Neural progenitor cell (in vitro differentiated cells): ENCODE measurements at regions not wholly inside any gene's neighbourhood (a gene's known extent, or its start where the extent isn't known, plus 50 kb on each side); places are given as distances from the start of the nearest gene placed in this dataset.

Source experiments
- DNase-seq: peaks from one replicate; pipeline ENCODE4 v3.0.0-alpha.2; 2016; ENCODE audit warnings: low spot score
- H2AFZ ChIP-seq: fragments of 200-600 bp; sonication (generic); replicated peaks from 2 replicates; pipeline ENCODE4 v1.6.1; 2016; ENCODE audit warnings: antibody characterized with exemption
- H3F3A ChIP-seq: fragments of 200-600 bp; sonication (generic); 2 replicates; pipeline ENCODE4 v1.6.1; 2016; ENCODE audit warnings: antibody characterized with exemption, low read depth
- H3K27ac ChIP-seq: fragments of 200-600 bp; sonication (generic); 2 replicates; pipeline ENCODE4 v1.5.1; 2016; ENCODE audit warnings: mild to moderate bottlenecking
- H3K27me3 ChIP-seq: fragments of 200-600 bp; sonication (generic); 2 replicates; pipeline ENCODE4 v1.6.1; 2016; ENCODE audit warnings: mild to moderate bottlenecking, moderate library complexity
- H3K36me3 ChIP-seq: fragments of 200-600 bp; sonication (generic); 2 replicates; pipeline ENCODE4 v1.5.1; 2016
- H3K4me1 ChIP-seq: fragments of 200-600 bp; sonication (generic); 2 replicates; pipeline ENCODE4 v1.6.1; 2016; ENCODE audit warnings: mixed run types
- H3K4me2 ChIP-seq: fragments of 200-600 bp; sonication (generic); 2 replicates; pipeline ENCODE4 v1.6.1; 2016
- H3K4me3 ChIP-seq: fragments of 200-600 bp; sonication (generic); 2 replicates; pipeline ENCODE4 v1.5.1; 2016
- H3K79me2 ChIP-seq: fragments of 200-600 bp; sonication (generic); 2 replicates; pipeline ENCODE4 v1.6.1; 2016; ENCODE audit warnings: low read depth
- H3K9ac ChIP-seq: fragments of 200-600 bp; sonication (generic); 2 replicates; pipeline ENCODE4 v1.6.1; 2016
- H3K9me3 ChIP-seq: fragments of 200-600 bp; sonication (generic); 2 replicates; pipeline ENCODE4 v1.5.1; 2016; ENCODE audit warnings: low read depth
- H4K20me1 ChIP-seq: fragments of 200-600 bp; sonication (generic); 2 replicates; pipeline ENCODE4 v1.6.1; 2016; ENCODE audit warnings: low read depth
- H3K27ac Mint-ChIP-seq: 3 replicates; pipeline ENCODE4 v1.8.0; 2021; ENCODE audit warnings: mixed read lengths
- H3K27me3 Mint-ChIP-seq: 2 replicates; pipeline ENCODE4 v1.8.0; 2022; ENCODE audit warnings: low read depth, mild to moderate bottlenecking, inconsistent platforms, moderate library complexity, mixed read lengths; ENCODE audit not compliant: insufficient read depth
- H3K36me3 Mint-ChIP-seq: 3 replicates; pipeline ENCODE4 v1.8.0; 2021; ENCODE audit warnings: mixed read lengths
- H3K4me1 Mint-ChIP-seq: 3 replicates; pipeline ENCODE4 v1.8.0; 2021; ENCODE audit warnings: mixed read lengths
- H3K4me3 Mint-ChIP-seq: 3 replicates; pipeline ENCODE4 v1.8.0; 2021; ENCODE audit warnings: mild to moderate bottlenecking, moderate library complexity, mixed read lengths
- H3K9me3 Mint-ChIP-seq: 3 replicates; pipeline ENCODE4 v1.8.0; 2020; ENCODE audit warnings: mixed read lengths
- CTCF ChIP-seq: fragments of 200-600 bp; sonication (generic); IDR thresholded peaks from 2 replicates; pipeline ENCODE4 v1.5.1; 2017; ENCODE audit warnings: antibody characterized with exemption, mild to moderate bottlenecking
- EZH2 ChIP-seq: fragments of 200-600 bp; sonication (generic); IDR thresholded peaks from 2 replicates; pipeline ENCODE4 v1.6.1; 2017; ENCODE audit warnings: antibody characterized with exemption, mild to moderate bottlenecking, moderate library complexity
- EZH2phosphoT487 ChIP-seq: fragments of 200-600 bp; sonication (generic); IDR thresholded peaks from 2 replicates; pipeline ENCODE4 v1.6.1; 2017; ENCODE audit warnings: antibody characterized with exemption

- no peak for DNase-seq
- Histone ChIP-seq H3K9ac (no peak overlapping the region), H4K20me1 (no peaks in the 10 kb centered on the region), H3K27ac (no peak overlapping the region), H3K4me1 (no peaks in the 10 kb centered on the region), H3K4me3 (no peak overlapping the region), H3K36me3 (no peaks in the 10 kb centered on the region), H3K4me2 (no peak overlapping the region), H2AFZ (no peak overlapping the region), H3K27me3 (no peaks in the 10 kb centered on the region), H3F3A (no peaks in the 10 kb centered on the region), H3K9me3 (no peaks in the 10 kb centered on the region), H3K79me2 (no peaks in the 10 kb centered on the region)
- Mint-ChIP-seq H3K27ac (no peak overlapping the region), H3K36me3 (no peaks in the 10 kb centered on the region), H3K4me1 (peaks cover 34% of the 10 kb centered on the region), H3K4me3 (no peak overlapping the region), H3K27me3 (peaks cover 7% of the 10 kb centered on the region), H3K9me3 (no peaks in the 10 kb centered on the region)
- TF ChIP-seq EZH2phosphoT487 (no peak), CTCF (no peak), EZH2 (no peak)
Observed at GRCh38 chr18:78071776-78072175, 822.1 kb downstream of the GALR1 start.

GRCh38 chr18:78072375-78072774, 822.7 kb downstream of the GALR1 start:
- H4K20me1 ChIP-seq, result no peaks in the 10 kb centered on the region
- no peaks in the 10 kb centered on the region for H3F3A ChIP-seq
- no peaks in the 10 kb centered on the region for H3K79me2 ChIP-seq
- no peak overlapping the region for H3K9ac ChIP-seq
- no peaks in the 10 kb centered on the region for H3K9me3 ChIP-seq
- H3K36me3 ChIP-seq, result no peaks in the 10 kb centered on the region
- DNase-seq, result no peak
- no peak overlapping the region for H3K4me2 ChIP-seq
- no peaks in the 10 kb centered on the region for H3K4me1 ChIP-seq
- Mint-ChIP-seq H3K4me1 (peaks cover 34% of the 10 kb centered on the region), H3K9me3 (no peaks in the 10 kb centered on the region), H3K4me3 (no peak overlapping the region), H3K27me3 (peaks cover 7% of the 10 kb centered on the region), H3K36me3 (no peaks in the 10 kb centered on the region), H3K27ac (no peak overlapping the region)
- TF ChIP-seq CTCF (no peak), EZH2phosphoT487 (no peak), EZH2 (no peak)
- H3K27me3 ChIP-seq, result no peaks in the 10 kb centered on the region
- H3K27ac ChIP-seq, result no peak overlapping the region
- no peak overlapping the region for H3K4me3 ChIP-seq
- peak overlapping the region; percentile 12 for H2AFZ ChIP-seq

GRCh38 chr18:78073275-78073674, 823.6 kb downstream of the GALR1 start:
- Mint-ChIP-seq H3K27ac (no peak overlapping the region), H3K4me3 (no peak overlapping the region), H3K27me3 (peaks cover 4% of the 10 kb centered on the region), H3K4me1 (peaks cover 34% of the 10 kb centered on the region), H3K36me3 (no peaks in the 10 kb centered on the region), H3K9me3 (no peaks in the 10 kb centered on the region)
- Histone ChIP-seq H3K9me3 (no peaks in the 10 kb centered on the region), H3K4me3 (no peak overlapping the region), H3K79me2 (no peaks in the 10 kb centered on the region), H3K9ac (no peak overlapping the region), H3K27ac (no peak overlapping the region), H3K27me3 (no peaks in the 10 kb centered on the region), H3K4me2 (no peak overlapping the region), H4K20me1 (no peaks in the 10 kb centered on the region), H3K4me1 (no peaks in the 10 kb centered on the region), H3F3A (no peaks in the 10 kb centered on the region), H3K36me3 (no peaks in the 10 kb centered on the region), H2AFZ (no peak overlapping the region)
- peak; percentile 20 for DNase-seq
- TF ChIP-seq EZH2 (no peak), EZH2phosphoT487 (no peak), CTCF (peak; percentile 41)
